Activated B cell treated with CpG ODN at 0.5 μM for 24 hours (primary cell): ENCODE measurements at regions not wholly inside any gene's neighbourhood (a gene's known extent, or its start where the extent isn't known, plus 50 kb on each side); places are given as distances from the start of the nearest gene placed in this dataset.

Source experiments
- ATAC-seq: fragments of 200-7000 bp; cut with Tn5 transposase; one replicate; pipeline ENCODE4 v1.10.0; 2021; ENCODE audit warnings: low read depth, mild to moderate bottlenecking, moderate library complexity
- CTCF ChIA-PET: fragments of 350-600 bp; sonication (Branson Sonifier 250); formaldehyde crosslinking; loops from one replicate; lab custom pipeline; 2021; ENCODE audit warnings: antibody characterized with exemption; lab: Charles Lee
- POLR2A ChIA-PET: fragments of 350-600 bp; sonication (Branson Sonifier 250); formaldehyde crosslinking; loops from one replicate; lab custom pipeline; 2021; ENCODE audit warnings: antibody characterized with exemption; lab: Charles Lee
- DNase-seq: peaks from one replicate; pipeline ENCODE4 v3.0.0; 2022
- H3K27ac Mint-ChIP-seq: one replicate; pipeline ENCODE4 v1.8.0; 2020; ENCODE audit warnings: mixed read lengths
- H3K27me3 Mint-ChIP-seq: one replicate; pipeline ENCODE4 v1.8.0; 2021; ENCODE audit warnings: mixed read lengths
- H3K36me3 Mint-ChIP-seq: one replicate; pipeline ENCODE4 v1.8.0; 2021; ENCODE audit warnings: low read depth, mixed read lengths
- H3K4me1 Mint-ChIP-seq: one replicate; pipeline ENCODE4 v1.8.0; 2021; ENCODE audit warnings: mixed read lengths
- H3K4me3 Mint-ChIP-seq: one replicate; pipeline ENCODE4 v1.8.0; 2020; ENCODE audit warnings: mild to moderate bottlenecking, mixed read lengths
- H3K9me3 Mint-ChIP-seq: one replicate; pipeline ENCODE4 v1.8.0; 2020; ENCODE audit warnings: mixed read lengths
- intact Hi-C: fragments of 100-400 bp; cut with micrococcal nuclease; formaldehyde crosslinking; loops from one replicate; pipeline ENCODE4 v1.15.1; 2024
- TF ChIP-seq, protein P1 (sequence below): fragments of 200-600 bp; IDR thresholded peaks from one replicate; pipeline ENCODE4 v1.8.0; 2022; ENCODE audit warnings: antibody characterized with exemption, mild to moderate bottlenecking

DNA sequence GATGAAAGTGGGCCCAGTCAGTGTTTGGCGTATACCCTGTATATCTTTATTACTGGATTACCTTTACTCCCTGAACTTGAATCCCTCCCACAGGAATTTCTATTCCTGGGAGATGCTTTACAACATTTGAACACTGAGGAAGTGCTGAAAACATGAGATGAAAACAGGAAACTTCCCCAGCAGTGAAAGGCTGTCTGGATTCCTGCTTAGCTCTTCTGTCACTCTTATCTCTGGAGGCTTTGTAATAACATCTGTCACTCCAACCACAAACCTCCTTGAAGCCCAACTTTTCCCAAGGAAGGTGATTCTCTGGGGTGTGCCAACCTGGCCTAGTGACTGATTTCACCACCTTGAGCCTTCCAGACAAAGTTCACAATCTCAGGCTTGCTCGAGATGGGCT, 264.5 kb upstream of the BMP2 start:
- Mint-ChIP-seq H3K27ac (no peak overlapping the region), H3K9me3 (peaks cover 2% of the 10 kb centered on the region), H3K4me3 (no peak overlapping the region), H3K36me3 (no peaks in the 10 kb centered on the region), H3K27me3 (no peaks in the 10 kb centered on the region), H3K4me1 (no peaks in the 10 kb centered on the region)
- TF ChIP-seq, protein P1, sequence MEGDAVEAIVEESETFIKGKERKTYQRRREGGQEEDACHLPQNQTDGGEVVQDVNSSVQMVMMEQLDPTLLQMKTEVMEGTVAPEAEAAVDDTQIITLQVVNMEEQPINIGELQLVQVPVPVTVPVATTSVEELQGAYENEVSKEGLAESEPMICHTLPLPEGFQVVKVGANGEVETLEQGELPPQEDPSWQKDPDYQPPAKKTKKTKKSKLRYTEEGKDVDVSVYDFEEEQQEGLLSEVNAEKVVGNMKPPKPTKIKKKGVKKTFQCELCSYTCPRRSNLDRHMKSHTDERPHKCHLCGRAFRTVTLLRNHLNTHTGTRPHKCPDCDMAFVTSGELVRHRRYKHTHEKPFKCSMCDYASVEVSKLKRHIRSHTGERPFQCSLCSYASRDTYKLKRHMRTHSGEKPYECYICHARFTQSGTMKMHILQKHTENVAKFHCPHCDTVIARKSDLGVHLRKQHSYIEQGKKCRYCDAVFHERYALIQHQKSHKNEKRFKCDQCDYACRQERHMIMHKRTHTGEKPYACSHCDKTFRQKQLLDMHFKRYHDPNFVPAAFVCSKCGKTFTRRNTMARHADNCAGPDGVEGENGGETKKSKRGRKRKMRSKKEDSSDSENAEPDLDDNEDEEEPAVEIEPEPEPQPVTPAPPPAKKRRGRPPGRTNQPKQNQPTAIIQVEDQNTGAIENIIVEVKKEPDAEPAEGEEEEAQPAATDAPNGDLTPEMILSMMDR = no peak
- intact Hi-C loops = no loop called here
- ChIA-PET POLR2A (no interaction called here), CTCF (no interaction called here)
- DNase-seq (no peak), ATAC-seq (no peak)

- DNase-seq (no peak), ATAC-seq (no peak)
- Mint-ChIP-seq H3K27me3 (no peaks in the 10 kb centered on the region), H3K4me3 (no peak overlapping the region), H3K4me1 (no peaks in the 10 kb centered on the region), H3K36me3 (no peaks in the 10 kb centered on the region), H3K9me3 (peaks cover 2% of the 10 kb centered on the region), H3K27ac (no peak overlapping the region)
- intact Hi-C loops = no loop called here
- ChIA-PET POLR2A (no interaction called here), CTCF (no interaction called here)
- TF ChIP-seq, protein P1 = no peak
Measured at GRCh38 chr20:6502219-6502618, 265.3 kb upstream of the BMP2 start.

- DNase-seq = no peak
- no peak for ATAC-seq
- TF ChIP-seq, protein P1 = no peak
- H3K9me3 Mint-ChIP-seq = peaks cover 2% of the 10 kb centered on the region
- CTCF ChIA-PET = no interaction called here
- no peak overlapping the region for H3K4me3 Mint-ChIP-seq
- no peaks in the 10 kb centered on the region for H3K36me3 Mint-ChIP-seq
- POLR2A ChIA-PET = no interaction called here
- no peak overlapping the region for H3K27ac Mint-ChIP-seq
- H3K27me3 Mint-ChIP-seq = no peaks in the 10 kb centered on the region
- intact Hi-C loops = no loop called here
- no peaks in the 10 kb centered on the region for H3K4me1 Mint-ChIP-seq
Measured at GRCh38 chr20:6501061-6501460, 266.4 kb upstream of the BMP2 start.

GRCh38 chr20:6499566-6499965, 267.9 kb upstream of the BMP2 start:
- TF ChIP-seq, protein P1 = no peak
- Mint-ChIP-seq H3K4me3 (no peak overlapping the region), H3K36me3 (no peaks in the 10 kb centered on the region), H3K9me3 (no peaks in the 10 kb centered on the region), H3K27ac (no peak overlapping the region), H3K27me3 (no peaks in the 10 kb centered on the region), H3K4me1 (no peaks in the 10 kb centered on the region)
- ATAC-seq = no peak
- intact Hi-C loops = no loop called here
- CTCF ChIA-PET = no interaction called here
- no peak for DNase-seq
- POLR2A ChIA-PET = no interaction called here

DNA sequence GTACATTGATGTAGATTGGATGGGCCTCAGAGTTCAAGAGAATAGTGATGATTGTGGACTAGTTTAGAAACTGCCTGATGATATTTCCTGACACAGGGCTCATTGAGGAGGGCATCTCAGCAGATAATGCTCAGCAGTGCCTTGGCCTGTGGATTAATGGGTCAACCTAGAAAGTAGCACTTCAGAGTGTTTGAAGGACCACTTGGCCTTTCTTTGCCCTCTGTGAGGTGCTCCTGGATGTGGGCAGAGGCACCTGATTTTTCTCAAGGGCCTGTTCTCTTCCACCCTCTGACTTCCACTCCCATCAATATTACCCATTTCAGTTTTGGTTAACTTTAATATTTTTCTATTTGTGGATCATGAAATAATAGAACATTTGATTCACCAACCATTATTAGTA, 270.6 kb upstream of the BMP2 start:
- TF ChIP-seq, protein P1 = no peak
- H3K4me3 Mint-ChIP-seq = no peak overlapping the region
- H3K27ac Mint-ChIP-seq = no peak overlapping the region
- ChIA-PET CTCF (no interaction called here), POLR2A (no interaction called here)
- no peak for DNase-seq
- no peaks in the 10 kb centered on the region for H3K4me1 Mint-ChIP-seq
- intact Hi-C loops = no loop called here
- H3K36me3 Mint-ChIP-seq = no peaks in the 10 kb centered on the region
- no peaks in the 10 kb centered on the region for H3K27me3 Mint-ChIP-seq
- ATAC-seq = no peak
- peaks cover 3% of the 10 kb centered on the region for H3K9me3 Mint-ChIP-seq
